Esophagus squamous epithelium (tissue), 5 donors: ENCODE measurements at regions not wholly inside any gene's neighbourhood (a gene's known extent, or its start where the extent isn't known, plus 50 kb on each side); places are given as distances from the start of the nearest gene placed in this dataset.

Source experiments
- DNase-seq: peaks from one replicate; lab custom pipeline; 2025; lab: John Stamatoyannopoulos, UW
- H3K27ac ChIP-seq, 4 donors: fragments of 200-600 bp; sonication (generic); one replicate each; pipeline ENCODE4 v1.5.1; 2016 to 2019; ENCODE audit warnings: mild to moderate bottlenecking in 1 of 4
- H3K27me3 ChIP-seq, 4 donors: fragments of 200-600 bp; sonication (generic); 1 replicate in 3 of 4; 2 replicates in 1 of 4; pipeline versions ENCODE4 v1.5.1 to v1.6.0; 2017 to 2021; ENCODE audit warnings: antibody characterized with exemption in 1 of 4
- H3K36me3 ChIP-seq, 3 donors: fragments of 200-600 bp; sonication (generic); one replicate each; pipeline ENCODE4 v1.5.1; 2016 to 2019
- H3K4me1 ChIP-seq, 3 donors: fragments of 200-600 bp; sonication (generic); one replicate each; pipeline ENCODE4 v1.5.1; 2017 to 2019
- H3K4me3 ChIP-seq, 4 donors: fragments of 200-600 bp; sonication (generic); 1 replicate in 3 of 4; 2 replicates in 1 of 4; pipeline ENCODE4 v1.5.1; 2016 to 2019; ENCODE audit warnings: mild to moderate bottlenecking in 2 of 4, moderate library complexity in 1 of 4
- H3K9me3 ChIP-seq, 3 donors: fragments of 200-600 bp; sonication (generic); one replicate each; pipeline ENCODE4 v1.5.1; 2016 to 2019
- POLR2A ChIP-seq, 4 donors: fragments of 450-650 bp; IDR thresholded peaks; one replicate each; pipeline ENCODE4 v1.6.1; 2017; ENCODE audit warnings: antibody characterized with exemption in 4 of 4, mild to moderate bottlenecking in 4 of 4, moderate library complexity in 3 of 4
- WGBS, 2 donors: methylation state at CpG; one replicate each; pipeline ENCODE4 v1.1.5; 2018; 5-methylcytosine and 5-hydroxymethylcytosine counted together
- intact Hi-C: fragments of 100-400 bp; cut with DNase I; formaldehyde crosslinking; loops from one replicate; pipeline ENCODE4 v1.15.0; 2022
- TF ChIP-seq, protein P1 (sequence below), 6 experiments: fragments of 450-650 bp in 4 of 6; fragments of 200-600 bp in 2 of 6; sonication (generic) in 2 of 6; IDR thresholded peaks; one replicate each; pipeline ENCODE4 v1.5.1; 2016 to 2019; ENCODE audit warnings: antibody characterized with exemption in 6 of 6, mild to moderate bottlenecking in 4 of 6, moderate library complexity in 4 of 6
- donor health status: DM: yes; HTN: yes; CAD: no.

- 38 to 50% methylated on average over 1 of the region's 1 CpG for WGBS, 2 donors
- H3K4me1 ChIP-seq = no peaks in the 10 kb centered on the region
- no peak for DNase-seq
- H3K36me3 ChIP-seq = no peaks in the 10 kb centered on the region
- no peak for TF ChIP-seq POLR2A (IDR thresholded peaks at IDR 0.05)
- TF ChIP-seq, protein P1, sequence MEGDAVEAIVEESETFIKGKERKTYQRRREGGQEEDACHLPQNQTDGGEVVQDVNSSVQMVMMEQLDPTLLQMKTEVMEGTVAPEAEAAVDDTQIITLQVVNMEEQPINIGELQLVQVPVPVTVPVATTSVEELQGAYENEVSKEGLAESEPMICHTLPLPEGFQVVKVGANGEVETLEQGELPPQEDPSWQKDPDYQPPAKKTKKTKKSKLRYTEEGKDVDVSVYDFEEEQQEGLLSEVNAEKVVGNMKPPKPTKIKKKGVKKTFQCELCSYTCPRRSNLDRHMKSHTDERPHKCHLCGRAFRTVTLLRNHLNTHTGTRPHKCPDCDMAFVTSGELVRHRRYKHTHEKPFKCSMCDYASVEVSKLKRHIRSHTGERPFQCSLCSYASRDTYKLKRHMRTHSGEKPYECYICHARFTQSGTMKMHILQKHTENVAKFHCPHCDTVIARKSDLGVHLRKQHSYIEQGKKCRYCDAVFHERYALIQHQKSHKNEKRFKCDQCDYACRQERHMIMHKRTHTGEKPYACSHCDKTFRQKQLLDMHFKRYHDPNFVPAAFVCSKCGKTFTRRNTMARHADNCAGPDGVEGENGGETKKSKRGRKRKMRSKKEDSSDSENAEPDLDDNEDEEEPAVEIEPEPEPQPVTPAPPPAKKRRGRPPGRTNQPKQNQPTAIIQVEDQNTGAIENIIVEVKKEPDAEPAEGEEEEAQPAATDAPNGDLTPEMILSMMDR (IDR thresholded peaks at IDR 0.05) = no peak
- H3K27me3 ChIP-seq = no peaks in the 10 kb centered on the region
- H3K9me3 ChIP-seq = no peaks in the 10 kb centered on the region
- H3K4me3 ChIP-seq = no peak overlapping the region
- H3K27ac ChIP-seq = no peak overlapping the region
- intact Hi-C loops = no loop called here
Measured at GRCh38 chr10:108757946-108758345, 1165.4 kb downstream of the XPNPEP1 start.

DNA sequence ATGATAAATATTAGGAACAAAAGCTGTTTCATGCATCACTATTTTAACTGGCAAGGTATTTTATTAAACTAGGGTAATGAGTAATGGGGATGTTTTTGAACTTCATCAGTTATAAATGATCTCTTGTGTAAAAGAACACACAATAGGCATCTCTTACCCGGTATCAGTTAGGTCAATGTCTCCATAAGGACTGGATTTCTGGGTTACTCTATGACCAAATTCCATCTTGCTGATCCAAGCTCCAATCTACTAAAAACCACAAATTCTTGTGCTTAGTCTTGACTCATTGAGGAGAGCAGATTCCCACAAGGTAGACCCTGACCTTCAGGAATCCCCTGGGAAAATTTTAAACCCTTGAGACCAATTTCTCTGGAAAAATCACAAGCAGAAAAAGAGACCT lies 1167.7 kb downstream of the XPNPEP1 start:
- WGBS, 2 donors = 55 to 58% methylated on average over 1 of the region's 1 CpG
- intact Hi-C loops = no loop called here
- H3K9me3 ChIP-seq = no peaks in the 10 kb centered on the region
- H3K27me3 ChIP-seq = no peaks in the 10 kb centered on the region
- no peak for DNase-seq
- TF ChIP-seq POLR2A (IDR thresholded peaks at IDR 0.05) = no peak
- TF ChIP-seq, protein P1 (IDR thresholded peaks at IDR 0.05) = no peak
- no peaks in the 10 kb centered on the region for H3K4me1 ChIP-seq
- no peak overlapping the region for H3K27ac ChIP-seq
- H3K36me3 ChIP-seq = no peaks in the 10 kb centered on the region
- H3K4me3 ChIP-seq = no peak overlapping the region

DNA sequence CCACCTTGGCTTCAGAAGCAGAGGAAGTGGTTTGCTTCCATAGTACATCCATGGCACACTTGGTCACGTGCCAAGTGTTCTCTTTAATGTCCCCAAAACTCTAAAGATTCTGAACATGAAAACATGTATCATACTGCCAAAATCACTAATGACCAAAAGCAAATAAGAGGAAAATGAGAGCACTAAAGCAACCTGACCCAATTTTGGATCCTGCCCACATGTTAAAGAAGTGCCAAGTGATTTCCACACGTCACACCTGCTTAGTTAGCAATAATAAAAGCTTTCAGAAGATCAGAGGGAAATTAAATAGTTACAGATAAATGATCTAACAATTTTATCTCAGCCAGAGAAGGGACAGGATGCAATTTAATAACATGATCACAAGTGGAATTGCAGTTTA lies 1170.0 kb downstream of the XPNPEP1 start:
- no peak for TF ChIP-seq POLR2A (IDR thresholded peaks at IDR 0.05)
- TF ChIP-seq, protein P1 (IDR thresholded peaks at IDR 0.05) = no peak
- Histone ChIP-seq H3K27me3 (no peaks in the 10 kb centered on the region), H3K4me3 (no peak overlapping the region), H3K27ac (no peak overlapping the region), H3K36me3 (no peaks in the 10 kb centered on the region), H3K4me1 (no peaks in the 10 kb centered on the region), H3K9me3 (no peaks in the 10 kb centered on the region)
- no peak for DNase-seq
- WGBS, 2 donors = 17 to 23% methylated on average over 2 of the region's 2 CpGs
- intact Hi-C loops = no loop called here

GRCh38 chr10:108749042-108749441 lies 1174.3 kb downstream of the XPNPEP1 start:
- no peak for DNase-seq
- Histone ChIP-seq H3K27me3 (no peaks in the 10 kb centered on the region), H3K36me3 (no peaks in the 10 kb centered on the region), H3K9me3 (no peaks in the 10 kb centered on the region), H3K4me1 (no peaks in the 10 kb centered on the region), H3K4me3 (no peak overlapping the region), H3K27ac (no peak overlapping the region)
- TF ChIP-seq POLR2A (IDR thresholded peaks at IDR 0.05) = no peak
- TF ChIP-seq, protein P1 (IDR thresholded peaks at IDR 0.05) = no peak
- intact Hi-C loops = no loop called here

DNA sequence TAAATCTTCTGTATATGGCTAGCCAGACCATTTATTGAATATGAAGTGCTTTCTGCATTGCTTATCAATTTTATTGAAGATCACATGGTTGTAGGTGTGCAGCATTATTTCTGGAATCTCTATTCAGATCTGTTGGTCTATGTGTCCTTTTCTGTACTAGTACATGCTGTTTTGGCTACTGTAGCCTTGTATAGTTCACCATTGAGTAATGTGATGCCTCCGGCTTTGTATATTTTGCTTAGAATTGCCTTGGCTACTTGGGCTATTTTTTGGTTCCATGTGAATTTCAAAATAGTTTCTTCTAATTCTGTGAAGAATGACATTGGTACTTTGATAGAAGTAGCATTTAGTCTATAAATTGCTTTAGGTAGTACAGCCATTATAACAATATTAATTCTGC lies 1187.2 kb downstream of the XPNPEP1 start:
- no peaks in the 10 kb centered on the region for H3K4me1 ChIP-seq
- no peak overlapping the region for H3K4me3 ChIP-seq
- peaks cover 0 to 6% (median 5%) of the 10 kb centered on the region in 3 donors for H3K9me3 ChIP-seq
- no peak for DNase-seq
- 67 to 68% methylated on average over 1 of the region's 1 CpG for WGBS, 2 donors
- H3K27ac ChIP-seq = no peak overlapping the region
- intact Hi-C loops = no loop called here
- no peaks in the 10 kb centered on the region for H3K27me3 ChIP-seq
- no peaks in the 10 kb centered on the region for H3K36me3 ChIP-seq
- TF ChIP-seq, protein P1 (IDR thresholded peaks at IDR 0.05) = no peak
- no peak for TF ChIP-seq POLR2A (IDR thresholded peaks at IDR 0.05)
